ENCODE measurements at regions not wholly inside any gene's neighbourhood (a gene's known extent, or its start where the extent isn't known, plus 50 kb on each side); places are given as distances from the start of the nearest gene placed in this dataset.

- Mint-ChIP-seq H3K27me3 (no peaks in the 10 kb centered on the region), H3K4me1 (no peaks in the 10 kb centered on the region), H3K27ac (no peak overlapping the region), H3K4me3 (no peak overlapping the region), H3K9me3 (ENCODE audit: insufficient read depth) (no peaks in the 10 kb centered on the region)
- Histone ChIP-seq H3K4me3 (ENCODE audit: control extremely low read depth in 1 of 5, extremely low read depth in 1 of 5, insufficient read depth in 1 of 5, low read depth in 2 of 5, low read length in 4 of 5) (no peak overlapping the region), H3K9me3 (ENCODE audit: control extremely low read depth in 1 of 3, control insufficient read depth in 2 of 3, insufficient read depth in 1 of 3, low read length in 2 of 3) (no peaks in the 10 kb centered on the region), H2AFZ (ENCODE audit: insufficient read depth, low read depth, low read length, poor library complexity, severe bottlenecking) (no peak overlapping the region), H3K36me3 (replicated peaks in 1 of 2; ENCODE audit: control extremely low read depth in 1 of 2, control insufficient read depth in 1 of 2, extremely low read depth in 1 of 2, insufficient read depth in 2 of 2, low read length in 1 of 2) (no peaks in the 10 kb centered on the region), H3K79me2 (ENCODE audit: control insufficient read depth, insufficient read depth, low read length) (no peaks in the 10 kb centered on the region), H4K20me1 (ENCODE audit: control insufficient read depth, insufficient read depth, low read length, poor library complexity, severe bottlenecking) (no peaks in the 10 kb centered on the region), H3K4me2 (replicated peaks; ENCODE audit: low read depth, low read length, poor library complexity, severe bottlenecking) (no peak overlapping the region), H3K27ac (ENCODE audit: low read length in 2 of 2) (no peak overlapping the region), H3K4me1 (ENCODE audit: control insufficient read depth in 2 of 2, insufficient read depth in 2 of 2, low read length in 2 of 2) (no peaks in the 10 kb centered on the region), H3K9ac (ENCODE audit: low read length) (no peak overlapping the region), H3K27me3 (replicated peaks in 1 of 4; ENCODE audit: control extremely low read depth in 1 of 4, control insufficient read depth in 3 of 4, insufficient read depth in 4 of 4, low read length in 3 of 4) (no peaks in the 10 kb centered on the region)
- ChIA-PET CTCF (no interaction called here), POLR2A (no interaction called here)
- TF ChIP-seq CTCF (IDR thresholded peaks at IDR 0.05) (no peak), EZH2 (IDR thresholded peaks at IDR 0.05; ENCODE audit: borderline replicate concordance, insufficient read depth, low read depth, low read length, poor library complexity, severe bottlenecking) (no peak)
- intact Hi-C loops (cut with micrococcal nuclease) = no loop called here
- no CpG with 5 or more reads among the region's 4 CpGs for WGBS (ENCODE audit: insufficient coverage)
- ATAC-seq (ENCODE audit: low read depth) (no peak), DNase-seq (no peak)
These were observed 160.1 kb upstream of the VCX3A start for GRCh38 chrX:6694977-6695376.

- Histone ChIP-seq H3K79me2 (ENCODE audit: control insufficient read depth, insufficient read depth, low read length) (no peaks in the 10 kb centered on the region), H3K4me3 (ENCODE audit: control extremely low read depth in 1 of 5, extremely low read depth in 1 of 5, insufficient read depth in 1 of 5, low read depth in 2 of 5, low read length in 4 of 5) (no peak overlapping the region), H3K9me3 (ENCODE audit: control extremely low read depth in 1 of 3, control insufficient read depth in 2 of 3, insufficient read depth in 1 of 3, low read length in 2 of 3) (no peaks in the 10 kb centered on the region), H3K27ac (ENCODE audit: low read length in 2 of 2) (no peak overlapping the region), H3K36me3 (replicated peaks in 1 of 2; ENCODE audit: control extremely low read depth in 1 of 2, control insufficient read depth in 1 of 2, extremely low read depth in 1 of 2, insufficient read depth in 2 of 2, low read length in 1 of 2) (no peaks in the 10 kb centered on the region), H3K27me3 (replicated peaks in 1 of 4; ENCODE audit: control extremely low read depth in 1 of 4, control insufficient read depth in 3 of 4, insufficient read depth in 4 of 4, low read length in 3 of 4) (no peaks in the 10 kb centered on the region), H4K20me1 (ENCODE audit: control insufficient read depth, insufficient read depth, low read length, poor library complexity, severe bottlenecking) (no peaks in the 10 kb centered on the region), H3K9ac (ENCODE audit: low read length) (no peak overlapping the region), H2AFZ (ENCODE audit: insufficient read depth, low read depth, low read length, poor library complexity, severe bottlenecking) (no peak overlapping the region), H3K4me1 (ENCODE audit: control insufficient read depth in 2 of 2, insufficient read depth in 2 of 2, low read length in 2 of 2) (no peaks in the 10 kb centered on the region), H3K4me2 (replicated peaks; ENCODE audit: low read depth, low read length, poor library complexity, severe bottlenecking) (no peak overlapping the region)
- H3K9me3 Mint-ChIP-seq (ENCODE audit: insufficient read depth) = no peaks in the 10 kb centered on the region
- POLR2A ChIA-PET = no interaction called here
- H3K4me1 Mint-ChIP-seq = no peaks in the 10 kb centered on the region
- no peak overlapping the region for H3K27ac Mint-ChIP-seq
- WGBS (ENCODE audit: insufficient coverage) = no CpG with 5 or more reads among the region's 4 CpGs
- no peak for TF ChIP-seq EZH2 (IDR thresholded peaks at IDR 0.05; ENCODE audit: borderline replicate concordance, insufficient read depth, low read depth, low read length, poor library complexity, severe bottlenecking)
- no peak for TF ChIP-seq CTCF (IDR thresholded peaks at IDR 0.05)
- H3K27me3 Mint-ChIP-seq = no peaks in the 10 kb centered on the region
- ATAC-seq (ENCODE audit: low read depth) (no peak), DNase-seq (no peak)
- intact Hi-C loops (cut with micrococcal nuclease) = no loop called here
- CTCF ChIA-PET = no interaction called here
- no peak overlapping the region for H3K4me3 Mint-ChIP-seq
These were observed 159.3 kb upstream of the VCX3A start for GRCh38 chrX:6694221-6694620.

All from B cell (primary cell).